Effector CD4-positive, alpha-beta T cell (primary cell): ENCODE measurements at regions not wholly inside any gene's neighbourhood (a gene's known extent, or its start where the extent isn't known, plus 50 kb on each side); places are given as distances from the start of the nearest gene placed in this dataset.

Experiments
- DNase-seq: peaks from one replicate; pipeline ENCODE4 v3.0.0-alpha.2; 2020

GRCh38 chr6:1485678-1486077, 96.3 kb downstream of the FOXF2 start:
- DNase-seq, result no peak

DNA sequence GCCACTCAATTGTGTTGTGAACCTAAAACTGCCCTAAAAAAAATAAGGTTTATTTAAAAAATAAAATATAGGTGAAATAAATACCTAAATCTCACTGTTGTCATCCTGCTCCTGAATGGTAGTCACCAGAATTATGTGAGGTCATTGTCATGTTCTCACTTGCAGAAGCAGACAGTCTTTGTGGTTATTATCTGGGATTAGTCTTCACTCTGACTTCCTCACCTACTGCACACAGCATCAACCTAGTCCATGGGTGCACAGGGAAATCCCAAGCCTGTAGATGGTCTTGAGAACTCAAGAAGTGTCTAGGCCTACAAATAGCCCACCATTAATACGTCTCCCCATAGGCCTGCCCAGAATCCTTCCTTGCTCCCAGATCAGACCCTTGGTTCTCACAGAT, 97.0 kb downstream of the FOXF2 start:
- DNase-seq, result no peak

- DNase-seq, result no peak
Observed at GRCh38 chr6:1487239-1487638, 97.9 kb downstream of the FOXF2 start.

GRCh38 chr6:1491025-1491424, 101.6 kb downstream of the FOXF2 start:
- DNase-seq, result no peak

- no peak for DNase-seq
Observed at GRCh38 chr6:1491591-1492319, 102.4 kb downstream of the FOXF2 start.

DNA sequence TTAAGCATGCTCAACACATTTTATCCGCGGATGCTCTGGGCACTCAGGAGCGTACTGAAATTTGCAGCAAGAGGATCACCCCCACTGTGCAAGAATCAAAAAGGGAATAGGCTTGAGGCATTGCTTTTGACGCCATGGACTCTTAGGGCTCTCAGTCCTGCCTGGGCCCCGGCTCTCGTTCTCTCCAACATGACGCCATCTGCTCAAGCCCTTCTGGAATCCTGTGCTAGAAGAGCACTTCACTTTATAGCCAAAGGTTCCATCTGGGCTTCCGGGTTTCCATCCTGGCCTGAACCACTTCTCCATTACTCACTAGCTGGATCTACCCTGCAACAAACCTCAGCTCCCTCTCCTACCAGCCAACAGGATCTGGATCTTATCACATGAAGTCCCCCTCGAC, 105.3 kb downstream of the FOXF2 start:
- no peak for DNase-seq

DNA sequence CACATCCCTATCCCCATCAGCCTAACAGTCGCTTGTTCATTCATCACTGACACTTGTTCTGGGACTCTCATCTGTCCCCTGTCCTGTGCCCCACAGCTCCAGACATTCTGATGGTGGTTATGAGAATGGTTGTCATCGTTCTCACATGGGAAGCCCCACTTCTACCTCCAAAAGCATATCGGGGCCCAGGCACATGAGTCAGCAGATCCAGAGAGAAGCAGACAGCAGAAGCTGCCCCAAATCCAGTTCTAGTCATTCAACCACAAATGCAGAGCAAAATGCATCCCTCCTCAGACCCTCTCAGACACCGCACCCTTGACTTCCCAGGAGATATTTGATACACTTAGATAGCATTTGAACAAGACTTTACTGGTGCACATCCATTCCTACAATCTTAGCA, 106.0 kb downstream of the FOXF2 start:
- DNase-seq, result no peak

DNA sequence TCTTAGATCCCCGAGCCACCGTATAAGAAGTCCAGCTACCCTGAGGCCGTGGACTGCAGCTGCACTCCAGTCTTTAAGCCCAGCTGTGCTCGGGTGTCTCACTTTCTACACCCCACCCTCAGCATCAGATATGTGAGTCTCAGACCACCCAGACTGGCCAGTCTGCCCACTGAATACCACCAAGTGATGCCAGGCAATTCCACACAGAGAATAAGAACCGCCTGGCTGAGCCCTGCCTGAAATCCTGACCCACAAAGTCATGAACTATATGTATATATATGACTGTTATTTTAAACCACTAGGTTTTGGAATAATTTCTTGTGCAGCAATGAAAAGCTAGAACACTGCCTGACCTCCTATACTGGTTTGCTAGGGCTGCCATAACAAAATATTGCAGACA, 106.7 kb downstream of the FOXF2 start:
- DNase-seq, result no peak

DNA sequence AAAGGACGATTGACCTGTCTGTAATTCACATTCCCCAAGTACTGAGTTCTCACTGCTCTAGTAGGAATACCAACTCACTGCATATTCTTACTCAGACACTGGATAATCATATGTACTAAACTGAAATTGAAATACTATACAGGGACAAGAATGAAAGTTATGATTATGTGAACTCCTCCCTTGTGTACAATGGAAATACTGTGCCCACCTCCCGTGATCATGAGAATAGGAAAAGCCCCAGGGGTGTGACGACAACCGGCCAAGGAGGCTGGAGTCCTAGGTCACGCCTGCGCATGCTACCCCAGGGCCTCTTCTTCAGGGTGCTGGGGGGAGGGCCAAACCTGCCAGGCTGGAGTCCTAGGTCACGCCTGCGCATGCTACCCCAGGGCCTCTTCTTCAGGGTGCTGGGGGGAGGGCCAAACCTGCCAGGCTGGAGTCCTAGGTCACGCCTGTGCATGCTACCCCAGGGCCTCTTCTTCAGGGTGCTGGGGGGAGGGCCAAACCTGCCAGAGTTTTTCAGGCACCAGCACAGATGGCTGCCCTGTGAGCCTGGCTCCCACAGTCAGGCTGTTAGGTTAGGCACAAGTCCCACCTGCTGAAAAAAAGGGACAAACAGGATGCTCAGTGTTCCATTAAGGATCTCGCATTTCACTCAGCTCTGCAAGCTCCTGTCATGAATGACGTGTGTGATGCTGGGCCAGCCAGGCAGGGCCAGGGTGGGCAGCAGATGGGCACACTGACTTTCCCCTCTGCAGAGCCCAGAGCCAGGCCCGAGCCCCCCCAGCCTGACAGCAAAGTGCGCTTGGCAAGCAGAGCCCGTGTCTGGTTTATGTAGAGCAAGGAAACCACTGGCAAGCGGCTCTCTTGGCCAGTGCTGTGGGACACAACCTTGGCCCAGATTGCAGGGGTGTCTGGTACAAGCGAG, 107.7 kb downstream of the FOXF2 start:
- no peak for DNase-seq

DNA sequence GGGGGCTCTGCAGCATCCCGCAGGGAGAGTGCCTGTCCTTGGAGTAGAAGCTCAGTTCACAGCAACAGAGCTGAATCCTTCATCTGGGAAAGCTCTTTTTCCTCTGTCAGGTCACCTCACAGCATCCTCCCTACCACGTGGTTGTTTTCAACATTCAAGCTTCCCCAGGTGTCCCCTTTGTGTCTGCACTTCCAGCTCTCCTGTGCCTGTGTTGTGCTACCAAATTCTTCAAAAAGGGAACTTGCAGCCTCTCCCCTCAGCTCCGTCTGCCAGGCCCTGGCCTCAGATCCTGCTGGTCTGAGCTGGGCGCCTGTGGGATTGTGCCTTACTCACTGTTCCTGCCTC, 108.4 kb downstream of the FOXF2 start:
- no peak for DNase-seq

- DNase-seq, result no peak
Observed at GRCh38 chr6:1498491-1499113, 109.2 kb downstream of the FOXF2 start.

DNA sequence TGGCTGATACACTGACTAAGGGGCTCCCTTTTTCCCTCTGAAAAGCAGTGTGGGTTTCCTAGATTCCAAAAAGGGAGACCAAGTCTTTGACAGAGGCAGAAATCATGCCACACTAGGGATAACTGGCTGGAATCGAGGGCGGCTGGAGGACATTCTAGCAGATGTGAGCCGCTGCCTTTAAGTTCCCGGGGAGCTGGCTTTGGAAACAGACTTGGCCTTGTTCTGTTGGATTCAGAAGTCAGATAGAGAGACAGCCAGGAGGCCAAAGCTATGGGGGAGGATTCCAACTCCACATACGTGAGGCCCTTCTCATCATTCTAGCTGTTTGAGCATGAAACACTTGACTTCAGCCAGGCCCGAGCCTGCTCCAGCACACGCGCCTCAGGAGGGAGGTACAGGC, 109.9 kb upstream of the FOXC1 start:
- no peak for DNase-seq

GRCh38 chr6:1500913-1501312, 108.8 kb upstream of the FOXC1 start:
- DNase-seq, result no peak

- DNase-seq, result no peak
Observed at GRCh38 chr6:1502041-1502440, 107.7 kb upstream of the FOXC1 start.

DNA sequence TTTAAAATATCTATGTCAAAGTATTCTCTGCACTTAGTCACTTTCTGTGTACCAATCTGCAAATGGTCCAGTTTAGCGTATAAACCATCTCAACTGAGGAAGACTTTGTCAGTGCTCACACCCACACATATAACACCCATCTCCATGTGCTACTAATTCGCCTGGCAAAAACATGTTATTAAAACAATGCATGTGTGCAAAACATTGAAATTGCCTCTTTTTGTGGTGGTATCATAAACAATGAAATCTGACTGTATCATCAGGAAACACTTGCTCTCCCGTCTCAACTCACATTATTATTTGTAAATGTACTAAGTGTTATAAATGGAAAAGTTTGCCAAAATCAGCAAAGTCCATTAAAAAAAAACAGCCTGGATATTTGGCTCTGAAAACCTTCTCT, 105.9 kb upstream of the FOXC1 start:
- DNase-seq, result no peak

GRCh38 chr6:1504465-1504864, 105.2 kb upstream of the FOXC1 start:
- DNase-seq, result no peak

DNA sequence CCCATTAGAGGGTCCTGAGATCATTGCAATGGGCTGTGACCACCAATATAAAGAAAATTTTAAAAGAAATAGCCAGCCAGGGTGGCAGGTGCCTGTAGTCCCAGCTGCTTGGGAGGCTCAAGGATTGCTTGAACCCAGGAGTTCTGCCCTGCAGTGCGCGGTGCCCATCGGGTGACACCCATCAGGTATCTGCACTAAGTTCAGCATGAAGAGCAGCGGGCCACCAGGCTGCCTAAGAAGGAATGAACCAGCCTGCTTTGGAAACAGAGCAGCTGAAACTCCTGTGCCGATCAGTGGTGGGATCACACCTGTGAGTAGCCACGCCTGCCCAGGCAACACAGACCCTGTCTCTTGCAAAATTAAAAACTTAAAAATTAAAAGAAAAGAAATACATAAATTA, 102.5 kb upstream of the FOXC1 start:
- no peak for DNase-seq

GRCh38 chr6:1509241-1509640, 100.5 kb upstream of the FOXC1 start:
- no peak for DNase-seq

- no peak for DNase-seq
Observed at GRCh38 chr6:1510239-1510638, 99.5 kb upstream of the FOXC1 start.

DNA sequence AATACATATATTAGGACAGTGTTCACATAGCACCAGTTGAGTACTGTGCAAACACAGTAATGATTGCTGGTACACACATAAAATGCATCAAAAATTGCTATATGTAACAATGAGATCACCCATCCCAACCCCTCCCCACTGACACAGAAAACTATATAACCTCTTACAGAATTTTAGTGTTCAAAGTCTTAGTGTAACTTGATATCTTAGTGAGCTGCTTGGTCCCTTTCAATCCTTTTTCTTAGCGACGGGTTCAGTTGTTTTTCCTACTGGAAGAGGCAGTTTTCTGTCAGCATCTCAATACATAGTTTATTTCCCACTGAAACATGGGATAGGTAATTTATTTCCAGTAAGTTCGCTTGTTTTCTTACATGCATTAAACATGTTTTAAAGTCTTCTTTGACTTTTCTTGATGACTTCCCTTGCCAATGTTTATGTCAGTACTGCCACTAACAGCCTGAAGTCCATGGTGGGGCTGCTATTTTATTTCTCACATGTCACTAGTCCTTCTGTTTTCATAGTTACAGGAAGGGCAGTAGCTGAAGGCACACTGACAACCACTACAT, 96.4 kb upstream of the FOXC1 start:
- DNase-seq, result no peak

- DNase-seq, result no peak
Observed at GRCh38 chr6:1514078-1514477, 95.6 kb upstream of the FOXC1 start.

- DNase-seq, result no peak
Observed at GRCh38 chr6:1515280-1515679, 94.4 kb upstream of the FOXC1 start.

- DNase-seq, result no peak
Observed at GRCh38 chr6:1515781-1516180, 93.9 kb upstream of the FOXC1 start.
